ENCODE measurements at regions not wholly inside any gene's neighbourhood (a gene's known extent, or its start where the extent isn't known, plus 50 kb on each side); places are given as distances from the start of the nearest gene placed in this dataset.

- H3K9me3 Mint-ChIP-seq (ENCODE audit: low read depth): peaks cover 5% of the 10 kb centered on the region
- H3K27me3 Mint-ChIP-seq (ENCODE audit: low read depth): peaks cover 9% of the 10 kb centered on the region
- H3K4me1 Mint-ChIP-seq (ENCODE audit: low read depth): no peaks in the 10 kb centered on the region
- TF ChIP-seq CTCF (IDR thresholded peaks at IDR 0.05): no peak
- no peak overlapping the region for H3K27ac Mint-ChIP-seq (ENCODE audit: unreplicated experiment)
- H3K4me3 Mint-ChIP-seq (ENCODE audit: unreplicated experiment): no peak overlapping the region
- no peak for DNase-seq (ENCODE audit: low spot score)
- H3K36me3 Mint-ChIP-seq (ENCODE audit: low read depth): no peaks in the 10 kb centered on the region
Observed at GRCh38 chr7:34332006-34332405, 326.0 kb upstream of the NPSR1 start.

- no peak overlapping the region for H3K27ac Mint-ChIP-seq (ENCODE audit: unreplicated experiment)
- no peak for DNase-seq (ENCODE audit: low spot score)
- no peaks in the 10 kb centered on the region for H3K36me3 Mint-ChIP-seq (ENCODE audit: low read depth)
- peaks cover 7% of the 10 kb centered on the region for H3K9me3 Mint-ChIP-seq (ENCODE audit: low read depth)
- H3K4me1 Mint-ChIP-seq (ENCODE audit: low read depth): no peaks in the 10 kb centered on the region
- TF ChIP-seq CTCF (IDR thresholded peaks at IDR 0.05): no peak
- peaks cover 9% of the 10 kb centered on the region for H3K27me3 Mint-ChIP-seq (ENCODE audit: low read depth)
- no peak overlapping the region for H3K4me3 Mint-ChIP-seq (ENCODE audit: unreplicated experiment)
Observed at GRCh38 chr7:34333184-34333583, 324.8 kb upstream of the NPSR1 start.

- TF ChIP-seq CTCF (IDR thresholded peaks at IDR 0.05): no peak
- peaks cover 11% of the 10 kb centered on the region for H3K9me3 Mint-ChIP-seq (ENCODE audit: low read depth)
- peaks cover 9% of the 10 kb centered on the region for H3K27me3 Mint-ChIP-seq (ENCODE audit: low read depth)
- H3K4me3 Mint-ChIP-seq (ENCODE audit: unreplicated experiment): no peak overlapping the region
- no peaks in the 10 kb centered on the region for H3K4me1 Mint-ChIP-seq (ENCODE audit: low read depth)
- no peaks in the 10 kb centered on the region for H3K36me3 Mint-ChIP-seq (ENCODE audit: low read depth)
- H3K27ac Mint-ChIP-seq (ENCODE audit: unreplicated experiment): no peak overlapping the region
- DNase-seq (ENCODE audit: low spot score): no peak
Observed at GRCh38 chr7:34333925-34334324, 324.1 kb upstream of the NPSR1 start.

GRCh38 chr7:34337163-34337562, 320.9 kb upstream of the NPSR1 start:
- no peak overlapping the region for H3K4me3 Mint-ChIP-seq (ENCODE audit: unreplicated experiment)
- peaks cover 9% of the 10 kb centered on the region for H3K27me3 Mint-ChIP-seq (ENCODE audit: low read depth)
- H3K27ac Mint-ChIP-seq (ENCODE audit: unreplicated experiment): no peak overlapping the region
- no peak for TF ChIP-seq CTCF (IDR thresholded peaks at IDR 0.05)
- H3K36me3 Mint-ChIP-seq (ENCODE audit: low read depth): no peaks in the 10 kb centered on the region
- H3K9me3 Mint-ChIP-seq (ENCODE audit: low read depth): peaks cover 11% of the 10 kb centered on the region
- peaks cover 8% of the 10 kb centered on the region for H3K4me1 Mint-ChIP-seq (ENCODE audit: low read depth)
- no peak for DNase-seq (ENCODE audit: low spot score)

- no peak for DNase-seq (ENCODE audit: low spot score)
- peaks cover 5% of the 10 kb centered on the region for H3K27me3 Mint-ChIP-seq (ENCODE audit: low read depth)
Observed at GRCh38 chr7:34338961-34339526, 319.0 kb upstream of the NPSR1 start.

More at GRCh38 chr7:34338961-34339526, 319.0 kb upstream of the NPSR1 start:
- TF ChIP-seq CTCF (IDR thresholded peaks at IDR 0.05): no peak
- Mint-ChIP-seq H3K4me3 (ENCODE audit: unreplicated experiment) (no peak overlapping the region), H3K4me1 (ENCODE audit: low read depth) (peaks cover 8% of the 10 kb centered on the region), H3K9me3 (ENCODE audit: low read depth) (peaks cover 11% of the 10 kb centered on the region), H3K27ac (ENCODE audit: unreplicated experiment) (no peak overlapping the region), H3K36me3 (ENCODE audit: low read depth) (no peaks in the 10 kb centered on the region)
